Esophagus squamous epithelium (tissue), 5 donors: ENCODE measurements at regions not wholly inside any gene's neighbourhood (a gene's known extent, or its start where the extent isn't known, plus 50 kb on each side); places are given as distances from the start of the nearest gene placed in this dataset.

Experiments
- DNase-seq: peaks from one replicate; lab custom pipeline; 2025; lab: John Stamatoyannopoulos, UW
- H3K27ac ChIP-seq, 4 donors: fragments of 200-600 bp; sonication (generic); one replicate each; pipeline ENCODE4 v1.5.1; 2016 to 2019; ENCODE audit warnings: mild to moderate bottlenecking in 1 of 4
- H3K27me3 ChIP-seq, 4 donors: fragments of 200-600 bp; sonication (generic); 1 replicate in 3 of 4; 2 replicates in 1 of 4; pipeline versions ENCODE4 v1.5.1 to v1.6.0; 2017 to 2021; ENCODE audit warnings: antibody characterized with exemption in 1 of 4
- H3K36me3 ChIP-seq, 3 donors: fragments of 200-600 bp; sonication (generic); one replicate each; pipeline ENCODE4 v1.5.1; 2016 to 2019
- H3K4me1 ChIP-seq, 3 donors: fragments of 200-600 bp; sonication (generic); one replicate each; pipeline ENCODE4 v1.5.1; 2017 to 2019
- H3K4me3 ChIP-seq, 4 donors: fragments of 200-600 bp; sonication (generic); 1 replicate in 3 of 4; 2 replicates in 1 of 4; pipeline ENCODE4 v1.5.1; 2016 to 2019; ENCODE audit warnings: mild to moderate bottlenecking in 2 of 4, moderate library complexity in 1 of 4
- H3K9me3 ChIP-seq, 3 donors: fragments of 200-600 bp; sonication (generic); one replicate each; pipeline ENCODE4 v1.5.1; 2016 to 2019
- CTCF ChIP-seq, 6 experiments: fragments of 450-650 bp in 4 of 6; fragments of 200-600 bp in 2 of 6; sonication (generic) in 2 of 6; IDR thresholded peaks; one replicate each; pipeline ENCODE4 v1.5.1; 2016 to 2019; ENCODE audit warnings: antibody characterized with exemption in 6 of 6, mild to moderate bottlenecking in 4 of 6, moderate library complexity in 4 of 6
- POLR2A ChIP-seq, 4 donors: fragments of 450-650 bp; IDR thresholded peaks; one replicate each; pipeline ENCODE4 v1.6.1; 2017; ENCODE audit warnings: antibody characterized with exemption in 4 of 4, mild to moderate bottlenecking in 4 of 4, moderate library complexity in 3 of 4
- whole genome bisulfite sequencing, 2 donors: methylation state at CpG; one replicate each; pipeline ENCODE4 v1.1.5; 2018; 5-methylcytosine and 5-hydroxymethylcytosine counted together
- intact Hi-C: fragments of 100-400 bp; cut with DNase I; formaldehyde crosslinking; loops from one replicate; pipeline ENCODE4 v1.15.0; 2022
- donor health status: DM: yes; HTN: yes; CAD: no.

GRCh38 chr11:126129727-126130671, 67.3 kb upstream of the CDON start:
- Histone ChIP-seq H3K27me3 (no peaks in the 10 kb centered on the region), H3K4me3 (no peak overlapping the region), H3K36me3 (no peaks in the 10 kb centered on the region), H3K27ac (no peak overlapping the region), H3K4me1 (peaks cover 0 to 43% (median 8%) of the 10 kb centered on the region in 3 donors), H3K9me3 (no peaks in the 10 kb centered on the region)
- DNase-seq: no peak
- WGBS, 2 donors: 57 to 59% methylated on average over 12 to 13 of the region's 13 CpGs
- intact Hi-C loops: no loop called here
- no peak for TF ChIP-seq CTCF (IDR thresholded peaks at IDR 0.05)
- no peak for TF ChIP-seq POLR2A (IDR thresholded peaks at IDR 0.05)

- H3K27ac ChIP-seq: no peak overlapping the region
- H3K36me3 ChIP-seq: no peaks in the 10 kb centered on the region
- intact Hi-C loops: no loop called here
- no peaks in the 10 kb centered on the region for H3K9me3 ChIP-seq
- no peak overlapping the region for H3K4me3 ChIP-seq
- H3K4me1 ChIP-seq: peaks cover 5 to 60% (median 12%) of the 10 kb centered on the region in 3 donors
- no peak for TF ChIP-seq POLR2A (IDR thresholded peaks at IDR 0.05)
- no peak for TF ChIP-seq CTCF (IDR thresholded peaks at IDR 0.05)
- WGBS, 2 donors: 20 to 53% methylated on average over 3 to 5 of the region's 6 CpGs
- DNase-seq: no peak
- H3K27me3 ChIP-seq: no peaks in the 10 kb centered on the region
Observed at GRCh38 chr11:126127898-126128297, 65.2 kb upstream of the CDON start.

GRCh38 chr11:126127284-126127845, 64.7 kb upstream of the CDON start:
- H3K4me1 ChIP-seq: peaks cover 10 to 62% (median 12%) of the 10 kb centered on the region in 3 donors
- no peaks in the 10 kb centered on the region for H3K27me3 ChIP-seq
- H3K4me3 ChIP-seq: no peak overlapping the region
- no peak overlapping the region for H3K27ac ChIP-seq
- intact Hi-C loops: no loop called here
- H3K36me3 ChIP-seq: no peaks in the 10 kb centered on the region
- H3K9me3 ChIP-seq: no peaks in the 10 kb centered on the region
- 73 to 82% methylated on average over 6 to 7 of the region's 7 CpGs for WGBS, 2 donors
- TF ChIP-seq POLR2A (IDR thresholded peaks at IDR 0.05) (no peak), CTCF (IDR thresholded peaks at IDR 0.05) (no peak)
- DNase-seq: no peak

GRCh38 chr11:126124231-126124661, 61.6 kb upstream of the CDON start:
- no peak overlapping the region for H3K4me3 ChIP-seq
- 69 to 70% methylated on average over 2 to 5 of the region's 5 CpGs for WGBS, 2 donors
- DNase-seq: no peak
- peaks cover 4 to 36% (median 10%) of the 10 kb centered on the region in 3 donors for H3K4me1 ChIP-seq
- no peaks in the 10 kb centered on the region for H3K36me3 ChIP-seq
- H3K27ac ChIP-seq: no peak overlapping the region
- H3K9me3 ChIP-seq: no peaks in the 10 kb centered on the region
- TF ChIP-seq POLR2A (IDR thresholded peaks at IDR 0.05): no peak
- TF ChIP-seq CTCF (IDR thresholded peaks at IDR 0.05): no peak
- intact Hi-C loops: no loop called here
- no peaks in the 10 kb centered on the region for H3K27me3 ChIP-seq

- TF ChIP-seq CTCF (IDR thresholded peaks at IDR 0.05): no peak
- TF ChIP-seq POLR2A (IDR thresholded peaks at IDR 0.05): no peak
- Histone ChIP-seq H3K9me3 (no peaks in the 10 kb centered on the region), H3K4me3 (no peak overlapping the region), H3K27ac (peak overlapping the region in 2 of 4 donors; percentile 59 to 70), H3K27me3 (no peaks in the 10 kb centered on the region), H3K4me1 (peaks cover 4 to 34% (median 10%) of the 10 kb centered on the region in 3 donors), H3K36me3 (no peaks in the 10 kb centered on the region)
- intact Hi-C loops: no loop called here
- no peak for DNase-seq
- WGBS, 2 donors: 13 to 19% methylated on average over 2 of the region's 2 CpGs
Observed at GRCh38 chr11:126123686-126124085, 61.0 kb upstream of the CDON start.
